Right atrium auricular region (tissue), 2 donors: ENCODE measurements at regions not wholly inside any gene's neighbourhood (a gene's known extent, or its start where the extent isn't known, plus 50 kb on each side); places are given as distances from the start of the nearest gene placed in this dataset.
"Not testable (repeated sequence)": the region's sequence is repeated elsewhere in the genome, so short reads cannot be mapped to it uniquely, and the experiment has no call there.

Experiments used
- DNase-seq: peaks from one replicate; pipeline ENCODE4 v3.0.0-alpha.2; 2019; ENCODE audit warnings: low spot score
- H3K27ac ChIP-seq, 2 donors: fragments of 200-600 bp; sonication (generic); 1 replicate in 1 of 2; 2 replicates in 1 of 2; pipeline ENCODE4 v1.5.1; 2016 to 2019
- H3K27me3 ChIP-seq, 2 donors: fragments of 200-600 bp; sonication (generic); one replicate each; pipeline versions ENCODE4 v1.5.1 to v1.6.0; 2017 to 2019
- H3K36me3 ChIP-seq: fragments of 200-600 bp; sonication (generic); one replicate; pipeline ENCODE4 v1.5.1; 2016
- H3K4me1 ChIP-seq, 2 donors: fragments of 200-600 bp; sonication (generic); one replicate each; pipeline versions ENCODE4 v1.5.1 to v1.6.0; 2017 to 2019
- H3K4me3 ChIP-seq, 2 donors: fragments of 200-600 bp; sonication (generic); 1 replicate in 1 of 2; 2 replicates in 1 of 2; pipeline ENCODE4 v1.5.1; 2017 to 2019; ENCODE audit warnings: mild to moderate bottlenecking in 1 of 2, moderate library complexity in 1 of 2
- H3K9me3 ChIP-seq, 2 donors: fragments of 200-600 bp; sonication (generic); one replicate each; pipeline ENCODE4 v1.5.1; 2019
- TF ChIP-seq, protein P1 (sequence below), 2 donors: fragments of 200-600 bp; sonication (generic); IDR thresholded peaks; one replicate each; pipeline ENCODE4 v1.5.1; 2019; ENCODE audit warnings: antibody characterized with exemption in 2 of 2

DNA sequence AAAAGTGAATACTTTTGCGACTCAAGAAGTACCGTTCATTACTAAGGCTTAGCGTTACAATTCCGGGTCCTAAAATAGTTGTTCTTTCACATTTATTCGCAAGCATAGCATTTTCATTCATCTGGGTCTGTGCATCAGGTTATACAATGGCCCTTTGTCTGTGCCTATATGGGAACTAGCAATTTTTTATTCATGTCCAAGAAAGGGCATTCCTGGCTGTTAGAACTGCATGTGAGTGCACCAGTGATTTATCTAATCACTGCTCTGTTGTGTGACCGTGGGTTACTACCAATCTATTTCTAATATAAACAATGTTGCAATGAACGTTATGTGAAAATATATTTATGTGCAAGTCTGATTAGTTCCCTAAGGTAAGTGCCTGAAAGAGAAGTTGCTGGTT, 63.8 kb downstream of the SPANXA1 start:
- H3K4me3 ChIP-seq, H3K9me3 ChIP-seq, DNase-seq, H3K4me1 ChIP-seq, H3K27me3 ChIP-seq, H3K27ac ChIP-seq, H3K36me3 ChIP-seq: not testable (repeated sequence)

- H3K27me3 ChIP-seq, H3K27ac ChIP-seq, H3K4me1 ChIP-seq, DNase-seq, H3K4me3 ChIP-seq, H3K36me3 ChIP-seq, H3K9me3 ChIP-seq: not testable (repeated sequence)
Observed at GRCh38 chrX:141475788-141476187, 108.8 kb downstream of the SPANXA1 start.

DNA sequence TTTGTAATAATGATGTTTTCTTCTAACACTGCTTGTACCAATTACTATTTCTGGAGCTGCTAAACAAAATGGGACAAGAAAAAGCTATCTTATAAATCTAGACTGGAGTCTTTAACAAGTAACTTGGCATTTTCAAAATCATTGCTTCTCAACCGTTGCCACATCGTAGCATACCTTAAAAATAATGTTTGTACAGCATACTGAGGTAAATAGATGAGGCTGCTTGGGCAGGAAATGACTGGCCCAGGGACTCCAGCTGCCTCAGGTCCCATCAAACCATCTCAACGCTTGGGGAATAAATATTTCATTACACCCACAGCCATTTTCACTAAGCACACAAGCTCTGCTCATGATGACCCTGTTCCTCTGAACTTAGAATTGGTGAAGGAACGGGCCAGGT, 115.1 kb downstream of the SPANXA1 start:
- Histone ChIP-seq H3K27me3 (no peaks in the 10 kb centered on the region), H3K4me3 (no peak overlapping the region), H3K27ac (no peak overlapping the region), H3K36me3 (no peaks in the 10 kb centered on the region), H3K4me1 (no peaks in the 10 kb centered on the region), H3K9me3 (no peaks in the 10 kb centered on the region)
- TF ChIP-seq, protein P1, sequence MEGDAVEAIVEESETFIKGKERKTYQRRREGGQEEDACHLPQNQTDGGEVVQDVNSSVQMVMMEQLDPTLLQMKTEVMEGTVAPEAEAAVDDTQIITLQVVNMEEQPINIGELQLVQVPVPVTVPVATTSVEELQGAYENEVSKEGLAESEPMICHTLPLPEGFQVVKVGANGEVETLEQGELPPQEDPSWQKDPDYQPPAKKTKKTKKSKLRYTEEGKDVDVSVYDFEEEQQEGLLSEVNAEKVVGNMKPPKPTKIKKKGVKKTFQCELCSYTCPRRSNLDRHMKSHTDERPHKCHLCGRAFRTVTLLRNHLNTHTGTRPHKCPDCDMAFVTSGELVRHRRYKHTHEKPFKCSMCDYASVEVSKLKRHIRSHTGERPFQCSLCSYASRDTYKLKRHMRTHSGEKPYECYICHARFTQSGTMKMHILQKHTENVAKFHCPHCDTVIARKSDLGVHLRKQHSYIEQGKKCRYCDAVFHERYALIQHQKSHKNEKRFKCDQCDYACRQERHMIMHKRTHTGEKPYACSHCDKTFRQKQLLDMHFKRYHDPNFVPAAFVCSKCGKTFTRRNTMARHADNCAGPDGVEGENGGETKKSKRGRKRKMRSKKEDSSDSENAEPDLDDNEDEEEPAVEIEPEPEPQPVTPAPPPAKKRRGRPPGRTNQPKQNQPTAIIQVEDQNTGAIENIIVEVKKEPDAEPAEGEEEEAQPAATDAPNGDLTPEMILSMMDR (IDR thresholded peaks at IDR 0.05) = no peak
- no peak for DNase-seq

DNA sequence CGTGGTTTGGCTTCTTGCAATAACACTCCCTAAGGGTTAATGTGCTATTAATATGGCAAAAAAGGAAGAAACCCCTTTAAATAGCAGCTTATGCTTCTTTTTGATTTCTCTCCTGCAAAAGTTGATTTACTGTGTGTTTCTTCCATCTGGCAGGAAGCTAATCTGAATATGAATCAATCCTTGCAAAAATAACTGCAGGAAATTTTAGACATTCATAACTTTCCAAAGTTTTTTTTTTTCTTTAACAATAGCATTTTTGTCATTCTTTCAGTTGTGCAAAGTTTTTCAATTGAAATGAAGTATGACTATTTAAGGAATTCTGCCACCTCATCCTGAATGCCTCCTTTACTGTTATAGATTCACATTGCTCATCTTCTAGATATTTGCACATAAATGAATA, 115.6 kb downstream of the SPANXA1 start:
- no peak for DNase-seq
- Histone ChIP-seq H3K27me3 (no peaks in the 10 kb centered on the region), H3K4me3 (no peak overlapping the region), H3K4me1 (no peaks in the 10 kb centered on the region), H3K36me3 (no peaks in the 10 kb centered on the region), H3K27ac (no peak overlapping the region), H3K9me3 (no peaks in the 10 kb centered on the region)
- TF ChIP-seq, protein P1 (IDR thresholded peaks at IDR 0.05) = no peak

- H3K36me3 ChIP-seq = no peaks in the 10 kb centered on the region
- H3K4me3 ChIP-seq = no peak overlapping the region
- no peaks in the 10 kb centered on the region for H3K27me3 ChIP-seq
- no peaks in the 10 kb centered on the region for H3K9me3 ChIP-seq
- H3K27ac ChIP-seq = no peak overlapping the region
- TF ChIP-seq, protein P1 (IDR thresholded peaks at IDR 0.05) = peak in 1 of 2 donors; percentile 39
- no peaks in the 10 kb centered on the region for H3K4me1 ChIP-seq
- no peak for DNase-seq
Observed at GRCh38 chrX:141467442-141467841, 117.1 kb downstream of the SPANXA1 start.

DNA sequence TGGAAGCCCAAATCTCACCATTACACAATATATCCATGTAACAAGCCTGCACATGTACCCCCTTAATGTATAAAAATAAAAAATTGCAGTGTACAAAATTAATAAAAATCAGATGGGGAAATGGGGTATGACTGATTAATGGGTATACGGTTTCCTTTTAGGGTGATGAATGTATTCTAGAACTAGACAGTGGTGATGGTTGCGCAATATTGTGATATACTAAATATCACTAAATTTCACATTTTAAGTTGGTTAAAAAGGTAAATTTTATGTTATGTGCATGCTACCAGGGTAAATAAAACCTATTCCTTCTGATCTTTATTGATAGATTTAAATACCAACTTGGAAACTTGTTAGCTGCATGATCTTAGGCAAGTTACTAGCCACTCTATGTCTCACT, 129.4 kb downstream of the SPANXA1 start:
- no peaks in the 10 kb centered on the region for H3K4me1 ChIP-seq
- H3K27ac ChIP-seq = no peak overlapping the region
- TF ChIP-seq, protein P1 (IDR thresholded peaks at IDR 0.05) = no peak
- no peaks in the 10 kb centered on the region for H3K27me3 ChIP-seq
- no peak for DNase-seq
- no peak overlapping the region for H3K4me3 ChIP-seq
- no peaks in the 10 kb centered on the region for H3K36me3 ChIP-seq
- H3K9me3 ChIP-seq = no peaks in the 10 kb centered on the region

- TF ChIP-seq, protein P1 (IDR thresholded peaks at IDR 0.05) = no peak
- H3K27me3 ChIP-seq = no peaks in the 10 kb centered on the region
- no peaks in the 10 kb centered on the region for H3K36me3 ChIP-seq
- peaks cover 0 to 9% of the 10 kb centered on the region in 2 donors for H3K9me3 ChIP-seq
- no peak for DNase-seq
- no peaks in the 10 kb centered on the region for H3K4me1 ChIP-seq
- no peak overlapping the region for H3K4me3 ChIP-seq
- H3K27ac ChIP-seq = no peak overlapping the region
Observed at GRCh38 chrX:141443922-141444321, 140.6 kb downstream of the SPANXA1 start.
